Mesendoderm (in vitro differentiated cells): ENCODE measurements at regions not wholly inside any gene's neighbourhood (a gene's known extent, or its start where the extent isn't known, plus 50 kb on each side); places are given as distances from the start of the nearest gene placed in this dataset.

Source experiments
- DNase-seq: peaks from one replicate; pipeline ENCODE4 v3.0.0; 2013
- H2AK5ac ChIP-seq: 2 replicates; pipeline ENCODE4 v1.6.1; 2013; ENCODE audit warnings: low read length, inconsistent platforms
- H2BK120ac ChIP-seq: 2 replicates; pipeline ENCODE4 v1.6.1; 2013; ENCODE audit warnings: low read depth, mild to moderate bottlenecking, low read length, moderate library complexity, mixed read lengths
- H2BK15ac ChIP-seq: replicated peaks from 2 replicates; pipeline ENCODE4 v1.6.1; 2013; ENCODE audit warnings: low read depth, mild to moderate bottlenecking, moderate library complexity
- H2BK5ac ChIP-seq: 2 replicates; pipeline ENCODE4 v1.6.1; 2013; ENCODE audit warnings: low read length, inconsistent platforms
- H3K18ac ChIP-seq: 2 replicates; pipeline ENCODE4 v1.6.1; 2013; ENCODE audit warnings: mild to moderate bottlenecking, low read length, mixed read lengths
- H3K23ac ChIP-seq: one replicate; pipeline ENCODE4 v1.6.1; 2013; ENCODE audit warnings: low read length
- H3K27ac ChIP-seq: 2 replicates; pipeline ENCODE4 v1.5.1; 2013; ENCODE audit warnings: low read depth, mild to moderate bottlenecking, inconsistent platforms, low read length, moderate library complexity
- H3K27me3 ChIP-seq: 2 replicates; pipeline ENCODE4 v1.6.1; 2013; ENCODE audit warnings: low read length, control low read depth, mild to moderate bottlenecking, inconsistent platforms; ENCODE audit not compliant: insufficient read depth, poor library complexity
- H3K36me3 ChIP-seq: 2 replicates; pipeline ENCODE4 v1.6.1; 2013; ENCODE audit warnings: low read length, inconsistent platforms; ENCODE audit not compliant: control insufficient read depth, insufficient read depth
- H3K4ac ChIP-seq: one replicate; pipeline ENCODE4 v1.6.1; 2013; ENCODE audit warnings: low read depth, mild to moderate bottlenecking, low read length, moderate library complexity
- H3K4me1 ChIP-seq: 2 replicates; pipeline ENCODE4 v1.6.1; 2013; ENCODE audit warnings: low read depth, low read length, inconsistent platforms; ENCODE audit not compliant: control insufficient read depth
- H3K4me2 ChIP-seq: 2 replicates; pipeline ENCODE4 v1.6.1; 2013; ENCODE audit warnings: low read length
- H3K4me3 ChIP-seq: 2 replicates; pipeline ENCODE4 v1.5.1; 2013; ENCODE audit warnings: mild to moderate bottlenecking, low read length
- H3K56ac ChIP-seq: one replicate; pipeline ENCODE4 v1.6.1; 2013; ENCODE audit warnings: low read length
- H3K79me1 ChIP-seq: 2 replicates; pipeline ENCODE4 v1.6.1; 2013; ENCODE audit warnings: low read length, inconsistent platforms
- H3K79me2 ChIP-seq: 2 replicates; pipeline ENCODE4 v1.6.1; 2013; ENCODE audit warnings: mild to moderate bottlenecking, low read length; ENCODE audit not compliant: control insufficient read depth, insufficient read depth
- H3K9ac ChIP-seq: 2 replicates; pipeline ENCODE4 v1.6.1; 2013; ENCODE audit warnings: low read length, inconsistent platforms
- H4K5ac ChIP-seq: one replicate; pipeline ENCODE4 v1.6.1; 2013; ENCODE audit warnings: low read length
- H4K8ac ChIP-seq: one replicate; pipeline ENCODE4 v1.6.1; 2013; ENCODE audit warnings: low read depth, mild to moderate bottlenecking, control low read depth, low read length, moderate library complexity
- WGBS: extraction: QIAGEN DNeasy Blood & Tissue Kit; methylation state at CpG from one replicate; pipeline ENCODE4 v1.1.7; 2013; ENCODE audit warnings: low lambda C conversion rate, missing lambda C conversion rate; ENCODE audit not compliant: insufficient coverage; ENCODE audit errors: extremely low coverage; 5-methylcytosine and 5-hydroxymethylcytosine counted together

DNA sequence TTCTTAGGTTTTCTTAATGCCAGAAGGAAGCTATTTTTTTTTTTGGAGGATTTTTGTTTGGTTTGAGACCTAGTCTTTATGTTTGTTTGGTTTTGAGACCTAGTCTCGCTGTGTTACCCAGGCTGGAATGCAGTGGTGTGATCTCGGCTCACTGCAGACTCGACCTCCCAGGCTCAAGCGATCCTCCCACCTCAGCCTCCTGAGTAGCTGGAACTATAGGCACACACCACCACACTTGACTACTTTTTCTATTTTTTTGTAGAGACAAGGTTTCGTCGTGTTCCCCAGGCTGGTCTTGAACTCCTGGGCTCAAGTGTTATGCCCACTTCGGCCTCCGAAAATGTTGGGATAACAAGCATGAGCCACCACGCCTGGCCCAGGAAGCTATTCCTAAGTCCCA lies 67.8 kb upstream of the NHSL1 start:
- Histone ChIP-seq H2BK120ac (no peak overlapping the region), H3K56ac (no peak overlapping the region), H3K18ac (no peak overlapping the region), H4K5ac (no peak overlapping the region), H3K36me3 (no peaks in the 10 kb centered on the region), H2BK15ac (no peak overlapping the region), H3K79me2 (peaks cover 13% of the 10 kb centered on the region), H3K4me2 (no peak overlapping the region), H3K27me3 (no peaks in the 10 kb centered on the region), H3K79me1 (peaks cover 4% of the 10 kb centered on the region), H3K4ac (no peak overlapping the region), H3K23ac (no peak overlapping the region), H3K4me3 (no peak overlapping the region), H2BK5ac (no peak overlapping the region), H3K27ac (no peak overlapping the region), H4K8ac (no peak overlapping the region), H2AK5ac (no peak overlapping the region), H3K9ac (no peak overlapping the region), H3K4me1 (peaks cover 4% of the 10 kb centered on the region)
- DNase-seq: no peak
- WGBS: no CpG with 5 or more reads among the region's 9 CpGs

DNA sequence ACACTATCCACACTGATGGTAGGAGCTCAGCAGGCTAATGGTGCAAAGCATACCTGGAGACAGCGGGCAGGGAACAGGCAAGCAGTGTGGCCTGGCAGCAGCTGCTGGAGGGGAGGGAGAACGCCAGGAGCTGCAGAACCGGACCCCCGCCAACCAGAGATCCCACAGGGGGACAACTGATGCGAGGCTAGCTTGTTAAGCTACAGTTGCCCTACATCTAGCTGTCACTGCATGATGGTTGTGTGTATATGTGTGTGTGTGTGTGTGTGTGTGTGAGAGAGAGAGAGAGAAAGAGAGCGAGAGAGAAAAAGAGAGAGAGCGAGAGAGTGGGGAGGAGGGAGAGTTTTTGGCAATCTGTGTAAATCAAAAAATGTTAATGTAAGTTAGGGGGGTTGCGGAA lies 69.7 kb upstream of the NHSL1 start:
- no peak overlapping the region for H3K23ac ChIP-seq
- H3K27me3 ChIP-seq: no peaks in the 10 kb centered on the region
- no peak overlapping the region for H3K4ac ChIP-seq
- H2BK120ac ChIP-seq: no peak overlapping the region
- H3K79me2 ChIP-seq: peaks cover 10% of the 10 kb centered on the region
- no peak overlapping the region for H3K9ac ChIP-seq
- 100% methylated on average over 3 of the region's 8 CpGs for WGBS
- H4K5ac ChIP-seq: no peak overlapping the region
- H3K79me1 ChIP-seq: peaks cover 4% of the 10 kb centered on the region
- H2AK5ac ChIP-seq: no peak overlapping the region
- no peak overlapping the region for H3K4me2 ChIP-seq
- no peak overlapping the region for H3K56ac ChIP-seq
- no peak overlapping the region for H2BK15ac ChIP-seq
- no peak overlapping the region for H4K8ac ChIP-seq
- H3K4me3 ChIP-seq: no peak overlapping the region
- no peak for DNase-seq
- H3K18ac ChIP-seq: no peak overlapping the region
- no peak overlapping the region for H3K27ac ChIP-seq
- H3K36me3 ChIP-seq: no peaks in the 10 kb centered on the region
- H2BK5ac ChIP-seq: no peak overlapping the region
- peaks cover 4% of the 10 kb centered on the region for H3K4me1 ChIP-seq

DNA sequence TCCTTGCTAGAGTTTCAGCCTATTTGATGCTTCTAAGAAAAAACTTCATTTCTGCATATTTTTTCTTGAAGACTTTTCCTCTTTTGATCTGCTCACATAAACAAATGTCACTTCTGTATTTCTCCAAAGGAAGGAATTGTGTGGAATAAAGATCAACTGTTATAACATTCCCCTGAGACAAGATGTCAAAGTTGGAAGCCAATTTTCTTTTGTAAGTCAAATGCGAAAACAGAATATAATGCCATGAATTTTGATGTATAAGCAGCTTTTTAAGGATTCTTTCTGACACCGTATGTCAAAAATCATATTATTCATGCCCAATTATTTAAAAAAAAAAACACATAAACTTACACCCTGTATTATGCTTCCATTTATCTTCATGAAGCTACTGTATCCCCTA lies 70.3 kb upstream of the NHSL1 start:
- no peak overlapping the region for H3K4me2 ChIP-seq
- no peak overlapping the region for H3K4me3 ChIP-seq
- H2AK5ac ChIP-seq: no peak overlapping the region
- peaks cover 4% of the 10 kb centered on the region for H3K79me1 ChIP-seq
- no peak overlapping the region for H3K9ac ChIP-seq
- no peak overlapping the region for H3K27ac ChIP-seq
- H3K27me3 ChIP-seq: no peaks in the 10 kb centered on the region
- H4K5ac ChIP-seq: no peak overlapping the region
- no CpG with 5 or more reads among the region's 2 CpGs for WGBS
- H3K23ac ChIP-seq: no peak overlapping the region
- H2BK120ac ChIP-seq: no peak overlapping the region
- H3K4ac ChIP-seq: no peak overlapping the region
- no peaks in the 10 kb centered on the region for H3K36me3 ChIP-seq
- H3K4me1 ChIP-seq: peaks cover 4% of the 10 kb centered on the region
- no peak overlapping the region for H2BK5ac ChIP-seq
- no peak overlapping the region for H4K8ac ChIP-seq
- no peak overlapping the region for H3K18ac ChIP-seq
- no peak overlapping the region for H2BK15ac ChIP-seq
- no peak overlapping the region for H3K56ac ChIP-seq
- DNase-seq: no peak
- peaks cover 10% of the 10 kb centered on the region for H3K79me2 ChIP-seq

DNA sequence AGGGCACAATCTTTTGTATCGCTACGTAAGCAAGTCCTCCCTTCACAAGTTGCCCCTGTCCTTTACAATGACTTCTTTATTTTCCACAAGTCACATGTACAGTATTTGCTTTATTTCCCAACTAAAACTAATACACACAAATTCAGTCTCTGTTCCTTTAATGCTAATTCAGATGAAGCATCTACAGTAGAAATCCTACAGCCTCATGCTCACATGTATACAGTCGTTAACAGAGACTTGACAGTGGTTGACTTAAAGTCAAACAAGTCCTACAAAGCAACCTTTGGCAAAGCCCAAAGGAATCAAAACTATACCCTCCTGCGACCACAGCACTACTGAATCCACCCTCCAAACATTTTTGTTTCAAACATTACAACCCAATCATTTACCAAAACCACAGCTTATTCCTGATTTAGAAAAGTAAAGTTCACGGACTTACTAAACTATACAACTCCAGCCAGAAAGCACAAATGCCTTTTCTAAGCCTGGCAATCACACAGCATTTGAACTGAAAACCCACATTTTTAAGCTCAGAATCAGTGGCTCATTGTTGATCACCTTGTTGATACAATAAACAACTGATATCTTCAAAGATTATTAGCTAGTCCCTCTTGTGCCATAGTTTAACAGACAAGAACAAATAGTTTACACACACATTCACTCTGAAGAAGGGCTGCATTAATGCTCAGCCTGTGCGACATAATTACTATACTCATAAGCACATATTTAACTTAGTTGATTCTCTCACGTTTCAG lies 70.9 kb upstream of the NHSL1 start:
- peaks cover 2% of the 10 kb centered on the region for H3K79me1 ChIP-seq

DNA sequence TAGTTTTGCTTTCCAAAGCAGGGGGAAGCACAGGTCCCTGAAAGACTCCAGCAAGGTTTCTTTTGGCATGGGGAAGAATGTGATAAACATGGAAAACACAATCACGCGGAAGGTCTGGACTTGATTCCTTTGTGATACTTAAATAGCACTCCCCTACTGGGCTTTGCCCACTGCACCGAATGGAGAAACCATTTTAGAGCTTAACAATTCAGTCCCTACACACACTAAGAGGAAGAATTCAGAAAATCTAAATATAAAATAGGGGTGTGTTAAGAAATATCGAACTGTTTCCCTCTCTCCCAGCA lies 71.4 kb upstream of the NHSL1 start:
- H2AK5ac ChIP-seq: no peak overlapping the region
- no peak overlapping the region for H3K4me2 ChIP-seq
- H3K27ac ChIP-seq: no peak overlapping the region
- no peaks in the 10 kb centered on the region for H3K27me3 ChIP-seq
- peak overlapping the region; percentile 47 for H2BK15ac ChIP-seq
- H3K4ac ChIP-seq: no peak overlapping the region
- DNase-seq: no peak
- peaks cover 2% of the 10 kb centered on the region for H3K79me1 ChIP-seq
- H2BK120ac ChIP-seq: no peak overlapping the region
- H2BK5ac ChIP-seq: no peak overlapping the region
- H3K56ac ChIP-seq: no peak overlapping the region
- H3K79me2 ChIP-seq: peaks cover 7% of the 10 kb centered on the region
- no peak overlapping the region for H3K23ac ChIP-seq
- no peak overlapping the region for H4K5ac ChIP-seq
- peaks cover 4% of the 10 kb centered on the region for H3K4me1 ChIP-seq
- H3K4me3 ChIP-seq: no peak overlapping the region
- no peaks in the 10 kb centered on the region for H3K36me3 ChIP-seq
- H3K9ac ChIP-seq: no peak overlapping the region
- H3K18ac ChIP-seq: no peak overlapping the region
- H4K8ac ChIP-seq: no peak overlapping the region
- no CpG with 5 or more reads among the region's 4 CpGs for WGBS

More for the DNA sequence above, 70.9 kb upstream of the NHSL1 start:
- 100% methylated on average over 1 of the region's 7 CpGs for WGBS
- no peaks in the 10 kb centered on the region for H3K36me3 ChIP-seq
- H2AK5ac ChIP-seq: no peak overlapping the region
- no peak overlapping the region for H3K4me3 ChIP-seq
- H3K23ac ChIP-seq: no peak overlapping the region
- H3K9ac ChIP-seq: no peak overlapping the region
- no peaks in the 10 kb centered on the region for H3K27me3 ChIP-seq
- peaks cover 4% of the 10 kb centered on the region for H3K4me1 ChIP-seq
- no peak overlapping the region for H2BK5ac ChIP-seq
- no peak overlapping the region for H4K5ac ChIP-seq
- H3K4me2 ChIP-seq: no peak overlapping the region
- no peak overlapping the region for H4K8ac ChIP-seq
- no peak overlapping the region for H3K18ac ChIP-seq
- no peak overlapping the region for H3K4ac ChIP-seq
- no peak overlapping the region for H2BK120ac ChIP-seq
- no peak for DNase-seq
- H3K27ac ChIP-seq: no peak overlapping the region
- peaks cover 7% of the 10 kb centered on the region for H3K79me2 ChIP-seq
- H2BK15ac ChIP-seq: no peak overlapping the region
- H3K56ac ChIP-seq: no peak overlapping the region

DNA sequence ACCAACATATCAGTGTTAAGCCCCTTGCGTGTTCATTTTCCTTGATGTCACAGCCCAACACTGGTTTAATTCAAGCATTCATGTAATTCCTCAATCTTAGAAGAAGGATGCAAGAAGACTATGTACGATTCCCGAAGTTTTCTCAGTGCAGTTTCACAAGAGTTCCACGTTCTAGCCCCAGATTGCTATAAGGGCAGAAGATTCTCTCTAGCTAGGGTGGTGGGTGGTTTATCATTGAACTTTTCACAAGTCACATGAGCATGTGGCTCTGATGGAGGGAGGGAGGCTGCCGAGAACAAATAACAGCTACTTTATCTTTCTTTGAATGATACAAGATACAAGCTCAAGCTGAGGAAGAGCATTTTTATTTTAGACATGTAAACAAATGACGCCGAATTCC lies 71.9 kb upstream of the NHSL1 start:
- H2BK120ac ChIP-seq: no peak overlapping the region
- no peak overlapping the region for H3K4ac ChIP-seq
- DNase-seq: no peak
- WGBS: no CpG with 5 or more reads among the region's 7 CpGs
- H4K8ac ChIP-seq: no peak overlapping the region
- H2BK5ac ChIP-seq: no peak overlapping the region
- H3K4me1 ChIP-seq: peaks cover 4% of the 10 kb centered on the region
- no peaks in the 10 kb centered on the region for H3K36me3 ChIP-seq
- no peak overlapping the region for H2BK15ac ChIP-seq
- no peak overlapping the region for H3K23ac ChIP-seq
- no peak overlapping the region for H3K4me3 ChIP-seq
- peaks cover 2% of the 10 kb centered on the region for H3K79me1 ChIP-seq
- no peak overlapping the region for H4K5ac ChIP-seq
- H3K4me2 ChIP-seq: no peak overlapping the region
- no peak overlapping the region for H3K9ac ChIP-seq
- no peak overlapping the region for H2AK5ac ChIP-seq
- H3K56ac ChIP-seq: no peak overlapping the region
- no peak overlapping the region for H3K27ac ChIP-seq
- H3K18ac ChIP-seq: no peak overlapping the region
- peaks cover 7% of the 10 kb centered on the region for H3K79me2 ChIP-seq
- H3K27me3 ChIP-seq: no peaks in the 10 kb centered on the region
